ENCODE measurements at regions not wholly inside any gene's neighbourhood (a gene's known extent, or its start where the extent isn't known, plus 50 kb on each side); places are given as distances from the start of the nearest gene placed in this dataset.

DNA sequence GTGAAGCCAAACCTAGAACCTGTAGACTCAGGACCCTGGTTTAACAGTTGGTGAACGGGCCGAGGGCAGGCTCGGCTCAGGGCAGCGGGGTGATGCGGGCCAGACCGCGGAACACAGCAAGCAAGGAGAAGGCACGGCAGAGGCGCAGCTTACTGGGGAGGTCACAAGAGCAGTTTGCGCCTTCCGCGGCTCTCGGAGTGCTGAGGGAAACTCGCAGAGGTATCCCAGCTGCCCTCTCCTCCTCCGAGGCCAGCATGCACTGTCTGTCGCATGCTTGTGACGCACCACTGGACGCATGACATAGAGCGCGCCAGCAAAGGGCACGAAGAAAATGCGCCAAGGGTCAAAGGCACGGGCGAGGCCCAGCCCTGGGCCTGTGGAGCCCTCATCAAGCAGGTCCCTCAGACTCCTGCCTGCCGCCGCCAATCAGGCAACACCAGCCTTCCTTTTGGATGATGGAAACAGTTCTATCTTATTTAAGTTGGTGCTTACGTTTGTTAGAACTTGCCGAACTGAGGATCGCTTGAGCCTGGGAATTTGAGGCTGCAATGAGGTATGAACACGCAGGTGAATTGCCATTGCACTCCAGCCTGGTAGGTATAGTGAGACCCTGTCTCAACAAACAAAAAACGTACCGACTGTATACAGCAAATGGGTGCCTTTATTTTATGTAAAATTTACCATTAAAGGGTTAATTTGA, 574.3 kb upstream of the GHITM start:
- Histone ChIP-seq H3K4me1 (no peaks in the 10 kb centered on the region), H3K36me3 (no peaks in the 10 kb centered on the region), H3K27me3 (no peaks in the 10 kb centered on the region), H3K4me3 (no peak overlapping the region), H3K27ac (no peak overlapping the region), H3K9me3 (no peaks in the 10 kb centered on the region)
- DNase-seq (ENCODE audit: extremely low spot score in 2 of 2): no peak
- intact Hi-C loops (cut with DNase I): no loop called here
- TF ChIP-seq, protein P1, sequence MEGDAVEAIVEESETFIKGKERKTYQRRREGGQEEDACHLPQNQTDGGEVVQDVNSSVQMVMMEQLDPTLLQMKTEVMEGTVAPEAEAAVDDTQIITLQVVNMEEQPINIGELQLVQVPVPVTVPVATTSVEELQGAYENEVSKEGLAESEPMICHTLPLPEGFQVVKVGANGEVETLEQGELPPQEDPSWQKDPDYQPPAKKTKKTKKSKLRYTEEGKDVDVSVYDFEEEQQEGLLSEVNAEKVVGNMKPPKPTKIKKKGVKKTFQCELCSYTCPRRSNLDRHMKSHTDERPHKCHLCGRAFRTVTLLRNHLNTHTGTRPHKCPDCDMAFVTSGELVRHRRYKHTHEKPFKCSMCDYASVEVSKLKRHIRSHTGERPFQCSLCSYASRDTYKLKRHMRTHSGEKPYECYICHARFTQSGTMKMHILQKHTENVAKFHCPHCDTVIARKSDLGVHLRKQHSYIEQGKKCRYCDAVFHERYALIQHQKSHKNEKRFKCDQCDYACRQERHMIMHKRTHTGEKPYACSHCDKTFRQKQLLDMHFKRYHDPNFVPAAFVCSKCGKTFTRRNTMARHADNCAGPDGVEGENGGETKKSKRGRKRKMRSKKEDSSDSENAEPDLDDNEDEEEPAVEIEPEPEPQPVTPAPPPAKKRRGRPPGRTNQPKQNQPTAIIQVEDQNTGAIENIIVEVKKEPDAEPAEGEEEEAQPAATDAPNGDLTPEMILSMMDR (IDR thresholded peaks at IDR 0.05): no peak

DNA sequence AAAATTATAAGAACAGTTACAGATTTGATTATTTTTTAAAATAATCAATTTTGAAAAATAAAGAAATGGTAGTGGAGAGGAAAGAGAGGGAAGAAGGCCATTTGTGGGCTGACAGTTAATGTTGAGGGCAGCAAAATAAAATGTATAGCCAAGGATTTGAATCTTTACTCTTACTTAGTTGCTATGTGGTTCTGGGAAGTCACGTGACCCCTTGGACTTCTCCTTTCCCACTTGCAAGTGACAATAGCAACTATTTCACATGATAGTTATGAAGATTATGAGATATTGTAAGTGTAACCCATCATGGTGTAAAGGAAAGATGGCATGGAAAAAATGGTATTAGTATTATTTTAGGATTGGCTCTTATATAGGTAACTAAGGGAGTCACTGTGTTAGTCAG, 567.3 kb upstream of the GHITM start:
- intact Hi-C loops (cut with DNase I): no loop called here
- TF ChIP-seq POLR2AphosphoS5 (IDR thresholded peaks at IDR 0.05; ENCODE audit: insufficient read depth in 1 of 2, low read depth in 1 of 2): no peak
- no peak for TF ChIP-seq POLR2A (IDR thresholded peaks at IDR 0.05)
- TF ChIP-seq, protein P1 (IDR thresholded peaks at IDR 0.05): no peak
- no peak overlapping the region for H3K4me3 ChIP-seq

DNA sequence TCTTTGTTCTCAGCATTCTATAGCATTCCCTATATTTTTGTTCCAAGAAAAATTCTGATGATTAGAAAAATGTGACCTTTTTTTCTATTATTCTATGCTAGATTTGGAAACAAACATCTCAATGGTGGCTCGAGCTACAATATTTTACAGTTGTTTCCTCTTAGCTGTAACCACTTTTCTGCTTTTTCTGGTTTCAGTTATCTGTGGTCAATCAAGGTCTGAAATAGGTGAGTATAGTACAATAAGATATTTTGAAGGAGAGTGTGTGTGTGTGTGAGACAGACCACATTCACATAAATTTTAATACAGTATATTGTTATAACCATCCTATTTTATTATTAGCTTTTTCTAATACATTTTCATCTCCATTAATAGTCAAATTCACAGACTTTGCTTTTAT, 564.5 kb upstream of the GHITM start:
- intact Hi-C loops (cut with DNase I): no loop called here
- no peak overlapping the region for H3K4me3 ChIP-seq
- H3K27me3 ChIP-seq: no peaks in the 10 kb centered on the region
- no peaks in the 10 kb centered on the region for H3K4me1 ChIP-seq
- no peaks in the 10 kb centered on the region for H3K9me3 ChIP-seq
- no peak for TF ChIP-seq POLR2A (IDR thresholded peaks at IDR 0.05)
- TF ChIP-seq POLR2AphosphoS5 (IDR thresholded peaks at IDR 0.05; ENCODE audit: insufficient read depth in 1 of 2, low read depth in 1 of 2): no peak
- TF ChIP-seq, protein P1 (IDR thresholded peaks at IDR 0.05): no peak
- no peak for DNase-seq (ENCODE audit: extremely low spot score in 2 of 2)
- no peak overlapping the region for H3K27ac ChIP-seq
- no peaks in the 10 kb centered on the region for H3K36me3 ChIP-seq

More for the DNA sequence above, 567.3 kb upstream of the GHITM start:
- Histone ChIP-seq H3K27me3 (no peaks in the 10 kb centered on the region), H3K36me3 (no peaks in the 10 kb centered on the region), H3K4me1 (no peaks in the 10 kb centered on the region), H3K27ac (no peak overlapping the region), H3K9me3 (no peaks in the 10 kb centered on the region)
- DNase-seq (ENCODE audit: extremely low spot score in 2 of 2): no peak

DNA sequence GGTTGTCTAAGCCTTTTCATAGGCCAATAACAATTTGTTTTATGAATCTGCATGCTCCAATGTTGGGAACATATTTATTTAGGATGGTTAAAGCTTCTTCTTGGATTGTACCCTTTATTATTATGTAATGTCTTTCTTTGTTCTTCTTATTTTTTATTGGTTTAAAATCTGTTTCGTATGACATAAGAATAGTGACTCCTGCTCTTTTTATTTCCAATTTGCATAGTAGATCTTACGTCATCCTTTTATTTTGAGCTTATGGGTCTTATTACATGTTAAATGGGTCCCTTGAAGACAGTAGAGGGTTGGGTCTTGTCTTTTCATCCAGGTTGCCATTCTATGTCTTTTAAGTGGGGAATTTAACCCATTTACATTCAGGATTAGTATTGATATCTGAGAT, 561.9 kb upstream of the GHITM start:
- no peaks in the 10 kb centered on the region for H3K27me3 ChIP-seq
- H3K4me1 ChIP-seq: no peaks in the 10 kb centered on the region
- no peaks in the 10 kb centered on the region for H3K36me3 ChIP-seq
- no peak for TF ChIP-seq POLR2A (IDR thresholded peaks at IDR 0.05)
- TF ChIP-seq POLR2AphosphoS5 (IDR thresholded peaks at IDR 0.05; ENCODE audit: insufficient read depth in 1 of 2, low read depth in 1 of 2): no peak
- TF ChIP-seq, protein P1 (IDR thresholded peaks at IDR 0.05): no peak
- DNase-seq (ENCODE audit: extremely low spot score in 2 of 2): no peak
- no peak overlapping the region for H3K4me3 ChIP-seq
- intact Hi-C loops (cut with DNase I): no loop called here
- H3K9me3 ChIP-seq: no peaks in the 10 kb centered on the region
- no peak overlapping the region for H3K27ac ChIP-seq

DNA sequence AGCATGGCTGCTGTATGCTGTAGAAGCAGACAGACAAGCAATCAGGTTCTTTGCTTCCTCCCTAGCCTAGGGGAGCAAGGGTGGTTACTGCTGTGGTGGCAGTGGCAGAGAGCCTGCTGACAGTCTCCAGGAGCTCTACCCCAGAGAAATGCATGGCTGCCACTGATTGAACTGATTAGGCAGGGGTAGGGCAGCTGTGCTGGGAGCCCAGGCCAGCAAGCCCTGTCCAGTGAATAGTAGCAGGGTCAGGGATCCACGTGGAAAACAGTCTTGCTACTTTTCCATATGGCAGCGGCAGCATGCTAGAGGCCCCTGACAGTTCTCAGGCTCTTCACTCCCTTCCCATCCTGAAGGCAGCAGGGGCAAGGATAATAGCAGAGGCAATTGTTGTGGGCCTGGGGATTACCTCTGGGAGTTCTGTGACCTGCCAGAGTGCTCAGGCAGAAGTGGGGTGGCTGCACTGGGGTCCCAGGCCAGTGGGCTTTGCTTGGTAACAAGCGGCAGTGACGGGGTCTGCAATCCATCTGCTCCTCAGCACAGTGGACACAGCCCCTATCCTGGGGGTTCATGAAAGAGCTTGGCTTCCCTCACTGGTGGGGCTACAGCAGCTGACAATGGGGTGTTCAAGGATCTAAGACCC, 558.8 kb upstream of the GHITM start:
- no peak overlapping the region for H3K27ac ChIP-seq

More for the DNA sequence above, 558.8 kb upstream of the GHITM start:
- Histone ChIP-seq H3K4me3 (no peak overlapping the region), H3K9me3 (no peaks in the 10 kb centered on the region), H3K4me1 (no peaks in the 10 kb centered on the region), H3K27me3 (no peaks in the 10 kb centered on the region), H3K36me3 (no peaks in the 10 kb centered on the region)
- DNase-seq (ENCODE audit: extremely low spot score in 2 of 2): no peak
- TF ChIP-seq POLR2A (IDR thresholded peaks at IDR 0.05) (no peak), POLR2AphosphoS5 (IDR thresholded peaks at IDR 0.05; ENCODE audit: insufficient read depth in 1 of 2, low read depth in 1 of 2) (no peak)
- TF ChIP-seq, protein P1 (IDR thresholded peaks at IDR 0.05): no peak
- intact Hi-C loops (cut with DNase I): no loop called here

Data from vagina (tissue), 2 donors.